GM19372 (cell line): ENCODE measurements at regions not wholly inside any gene's neighbourhood (a gene's known extent, or its start where the extent isn't known, plus 50 kb on each side); places are given as distances from the start of the nearest gene placed in this dataset.

Experiments used
- ATAC-seq: cut with Tn5 transposase; IDR thresholded peaks from one replicate; pipeline ENCODE4 v1.9.1; 2021; ENCODE audit warnings: mild to moderate bottlenecking, low read depth, moderate library complexity; ENCODE audit not compliant: unreplicated experiment

GRCh38 chr11:27783701-27784355 is 83.6 kb upstream of the BDNF start:
- ATAC-seq: no peak

- ATAC-seq: no peak
Measured at GRCh38 chr11:27777033-27777432, 76.8 kb upstream of the BDNF start.

GRCh38 chr11:27773884-27774283 is 73.6 kb upstream of the BDNF start:
- no peak for ATAC-seq

GRCh38 chr11:27771516-27771915 is 71.3 kb upstream of the BDNF start:
- ATAC-seq: no peak

GRCh38 chr11:27770576-27770975 is 70.3 kb upstream of the BDNF start:
- ATAC-seq: no peak

GRCh38 chr11:27763736-27764135 is 63.5 kb upstream of the BDNF start:
- ATAC-seq: no peak

- ATAC-seq: no peak
Measured at GRCh38 chr11:27761356-27761755, 61.1 kb upstream of the BDNF start.

GRCh38 chr11:27757953-27758352 is 57.7 kb upstream of the BDNF start:
- ATAC-seq: no peak

- no peak for ATAC-seq
Measured at GRCh38 chr11:27754035-27755017, 54.1 kb upstream of the BDNF start.
